CD4-positive, alpha-beta memory T cell (primary cell): ENCODE measurements at regions not wholly inside any gene's neighbourhood (a gene's known extent, or its start where the extent isn't known, plus 50 kb on each side); places are given as distances from the start of the nearest gene placed in this dataset.
"Not testable (repeated sequence)": the region's sequence is repeated elsewhere in the genome, so short reads cannot be mapped to it uniquely, and the experiment has no call there.

Experiments
- CTCF ChIA-PET: fragments of 350-600 bp; sonication (Branson Sonifier 250); formaldehyde crosslinking; loops from one replicate; lab custom pipeline; 2021; ENCODE audit warnings: inconsistent platforms; ENCODE audit not compliant: partially characterized antibody; lab: Charles Lee
- POLR2A ChIA-PET: fragments of 350-600 bp; sonication (Branson Sonifier 250); formaldehyde crosslinking; loops from one replicate; lab custom pipeline; 2021; ENCODE audit not compliant: partially characterized antibody; lab: Charles Lee
- DNase-seq, 5 donors: peaks; one replicate each; pipeline versions ENCODE4 v3.0.0 to v3.0.0-alpha.2; 2020 to 2022; ENCODE audit warnings: mixed read lengths in 1 of 5
- H3K27ac ChIP-seq: one replicate; pipeline ENCODE4 v1.7.0; 2013; ENCODE audit warnings: low read depth, low read length
- H3K27me3 ChIP-seq: 2 replicates; pipeline ENCODE4 v1.7.0; 2013; ENCODE audit warnings: mild to moderate bottlenecking, low read length, moderate library complexity; ENCODE audit not compliant: insufficient read depth
- H3K36me3 ChIP-seq: 2 replicates; pipeline ENCODE4 v1.7.0; 2013; ENCODE audit warnings: mild to moderate bottlenecking, low read length, moderate library complexity; ENCODE audit not compliant: insufficient read depth
- H3K4me1 ChIP-seq: 2 replicates; pipeline ENCODE4 v1.7.0; 2013; ENCODE audit warnings: mild to moderate bottlenecking, low read length, moderate library complexity; ENCODE audit not compliant: insufficient read depth
- H3K4me3 ChIP-seq, 2 donors: one replicate each; pipeline ENCODE4 v1.7.0; 2013; ENCODE audit warnings: low read length in 2 of 2, mild to moderate bottlenecking in 1 of 2
- H3K9me3 ChIP-seq, 2 donors: one replicate each; pipeline ENCODE4 v1.7.0; 2013; ENCODE audit warnings: low read length in 2 of 2, control low read depth in 1 of 2; ENCODE audit not compliant: control insufficient read depth in 1 of 2
- H3K27ac Mint-ChIP-seq, 7 donors: one replicate each; pipeline ENCODE4 v1.8.0; 2020 to 2021; ENCODE audit warnings: mixed read lengths in 7 of 7, mild to moderate bottlenecking in 6 of 7, inconsistent platforms in 3 of 7, moderate library complexity in 3 of 7
- H3K27me3 Mint-ChIP-seq, 2 donors: one replicate each; pipeline ENCODE4 v1.8.0; 2020 to 2021; ENCODE audit warnings: mixed read lengths in 2 of 2
- H3K36me3 Mint-ChIP-seq, 2 donors: one replicate each; pipeline ENCODE4 v1.8.0; 2020 to 2021; ENCODE audit warnings: mixed read lengths in 2 of 2, inconsistent platforms in 1 of 2, mild to moderate bottlenecking in 1 of 2
- H3K4me1 Mint-ChIP-seq, 4 donors: one replicate each; pipeline ENCODE4 v1.8.0; 2020 to 2021; ENCODE audit warnings: mixed read lengths in 4 of 4, mild to moderate bottlenecking in 1 of 4
- H3K4me3 Mint-ChIP-seq, 8 donors: one replicate each; pipeline ENCODE4 v1.8.0; 2020 to 2021; ENCODE audit warnings: mixed read lengths in 8 of 8, mild to moderate bottlenecking in 7 of 8, moderate library complexity in 6 of 8, inconsistent platforms in 3 of 8
- H3K9me3 Mint-ChIP-seq, 8 donors: one replicate each; pipeline ENCODE4 v1.8.0; 2020 to 2021; ENCODE audit warnings: mixed read lengths in 8 of 8, mild to moderate bottlenecking in 5 of 8, inconsistent platforms in 3 of 8, moderate library complexity in 1 of 8
- intact Hi-C: fragments of 100-400 bp; cut with micrococcal nuclease; formaldehyde crosslinking; loops from one replicate; pipeline ENCODE4 v1.15.1; 2023

DNA sequence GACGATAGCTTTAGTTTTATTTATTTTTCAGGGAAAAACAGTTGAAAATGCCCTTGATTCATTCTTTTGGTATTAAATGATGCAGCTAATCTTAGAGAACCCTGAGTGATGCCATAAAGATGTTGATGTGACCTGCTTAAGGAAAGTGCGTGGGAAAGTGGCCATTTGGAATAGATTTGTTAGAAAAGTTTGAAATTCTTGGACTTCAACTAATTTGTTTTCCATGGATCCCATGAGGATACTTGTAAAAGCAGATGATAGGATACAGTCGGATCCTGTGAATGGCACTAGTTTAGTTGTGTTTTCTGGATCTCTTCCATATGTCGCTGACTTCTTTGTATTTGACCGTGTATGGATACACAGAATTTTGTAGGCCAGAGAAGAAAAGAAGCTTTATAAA, 69.0 kb downstream of the SEPTIN7 start:
- Mint-ChIP-seq H3K4me3 (no peak overlapping the region), H3K9me3 (no peaks in the 10 kb centered on the region), H3K27me3 (no peaks in the 10 kb centered on the region), H3K27ac (no peak overlapping the region), H3K36me3 (peaks cover 42 to 67% of the 10 kb centered on the region in 2 donors), H3K4me1 (peaks cover 26 to 42% (median 37%) of the 10 kb centered on the region in 4 donors)
- CTCF ChIA-PET, result no interaction called here
- no peak overlapping the region for H3K4me3 ChIP-seq
- H3K9me3 ChIP-seq, result no peaks in the 10 kb centered on the region
- peaks cover 13% of the 10 kb centered on the region for H3K36me3 ChIP-seq
- intact Hi-C loops, result no loop called here
- H3K27me3 ChIP-seq, result no peaks in the 10 kb centered on the region
- peaks cover 9% of the 10 kb centered on the region for H3K4me1 ChIP-seq
- DNase-seq, result no peak
- POLR2A ChIA-PET, result no interaction called here
- no peak overlapping the region for H3K27ac ChIP-seq

DNA sequence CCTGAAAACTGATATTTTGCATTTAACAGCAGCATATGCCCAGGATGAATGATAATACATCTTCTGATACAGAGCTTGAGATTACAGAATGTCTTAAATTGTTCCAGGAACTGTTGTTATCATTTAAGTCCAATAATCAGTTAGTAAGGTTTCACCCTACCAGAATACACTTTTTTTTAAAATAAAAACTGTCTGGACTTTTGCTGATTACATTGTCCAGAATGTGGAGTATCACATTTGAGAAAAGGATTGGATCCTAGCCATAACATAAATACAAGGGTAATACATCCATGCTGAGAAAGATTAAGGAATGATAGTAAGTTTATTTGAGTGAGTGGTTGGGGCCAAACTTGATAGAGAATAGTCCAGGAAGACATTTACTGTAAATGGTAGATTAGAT, 71.0 kb downstream of the SEPTIN7 start:
- Histone ChIP-seq H3K36me3 (no peaks in the 10 kb centered on the region), H3K27ac (no peak overlapping the region), H3K4me3 (no peak overlapping the region), H3K27me3 (no peaks in the 10 kb centered on the region), H3K9me3 (no peaks in the 10 kb centered on the region), H3K4me1 (peaks cover 9% of the 10 kb centered on the region)
- POLR2A ChIA-PET, result no interaction called here
- CTCF ChIA-PET, result no interaction called here
- no peaks in the 10 kb centered on the region for H3K9me3 Mint-ChIP-seq
- intact Hi-C loops, result no loop called here
- no peak for DNase-seq
- H3K27ac Mint-ChIP-seq, result peak overlapping the region in 2 of 7 donors; percentile 38 to 64
- H3K36me3 Mint-ChIP-seq, result peaks cover 23 to 52% of the 10 kb centered on the region in 2 donors
- H3K4me3 Mint-ChIP-seq, result no peak overlapping the region
- H3K27me3 Mint-ChIP-seq, result no peaks in the 10 kb centered on the region
- peaks cover 26 to 34% (median 28%) of the 10 kb centered on the region in 4 donors for H3K4me1 Mint-ChIP-seq

DNA sequence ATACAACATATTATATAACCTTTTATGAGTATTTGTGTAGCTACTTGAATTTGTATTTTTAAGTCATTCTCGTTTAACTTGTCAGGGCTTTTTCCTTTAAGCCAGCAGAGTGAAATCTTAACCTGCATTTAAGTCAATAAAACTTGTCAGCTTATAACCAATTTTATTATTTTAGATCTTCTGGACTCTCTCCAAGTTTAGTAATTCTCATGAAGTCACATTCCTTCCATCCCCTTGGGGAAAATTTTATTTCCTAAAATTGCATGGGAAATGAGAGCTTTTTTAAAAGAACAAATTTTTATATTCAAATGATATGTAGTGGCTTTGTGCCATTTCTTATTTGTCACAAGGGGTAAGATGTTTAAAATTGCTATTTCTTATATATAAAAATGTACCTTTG, 74.0 kb downstream of the SEPTIN7 start:
- H3K27ac Mint-ChIP-seq, result peak overlapping the region in 1 of 7 donors; percentile 87
- H3K4me1 ChIP-seq, result peaks cover 9% of the 10 kb centered on the region
- H3K4me3 ChIP-seq, result no peak overlapping the region
- H3K27me3 ChIP-seq, result no peaks in the 10 kb centered on the region
- H3K9me3 ChIP-seq, result no peaks in the 10 kb centered on the region
- POLR2A ChIA-PET, result no interaction called here
- no peak overlapping the region for H3K4me3 Mint-ChIP-seq
- peaks cover 15 to 23% (median 20%) of the 10 kb centered on the region in 4 donors for H3K4me1 Mint-ChIP-seq
- peaks cover 3% of the 10 kb centered on the region for H3K36me3 ChIP-seq
- CTCF ChIA-PET, result interaction anchor here (1.0 kb wide), 1 partner anchor 180 kb away, joined by 3 read pairs; the partner anchor contains the start of gene HERPUD2
- no peak for DNase-seq
- H3K36me3 Mint-ChIP-seq, result peaks cover 16 to 54% of the 10 kb centered on the region in 2 donors
- intact Hi-C loops, result no loop called here
- no peaks in the 10 kb centered on the region for H3K27me3 Mint-ChIP-seq
- H3K9me3 Mint-ChIP-seq, result no peaks in the 10 kb centered on the region
- H3K27ac ChIP-seq, result no peak overlapping the region

DNA sequence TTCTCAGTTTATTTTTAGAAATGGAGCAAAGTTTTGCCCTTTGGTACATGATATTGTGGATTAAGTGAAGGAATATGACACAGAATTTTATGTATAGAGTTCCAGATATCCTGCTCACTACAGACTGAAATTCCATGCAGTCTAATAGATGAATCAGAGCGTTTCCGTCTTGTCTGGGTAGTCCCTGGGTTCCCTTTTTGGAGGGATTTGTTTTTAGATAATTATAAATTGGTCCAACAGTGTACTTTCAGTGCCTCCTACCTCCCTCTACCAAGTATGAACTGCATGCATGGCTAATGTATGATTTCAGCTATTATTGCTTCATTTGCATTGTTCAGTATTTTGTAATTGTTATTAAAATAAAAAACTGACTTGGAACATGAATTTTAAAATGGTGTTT, 74.4 kb downstream of the SEPTIN7 start:
- intact Hi-C loops, result no loop called here
- H3K27me3 Mint-ChIP-seq, result no peaks in the 10 kb centered on the region
- ChIA-PET POLR2A (no interaction called here), CTCF (interaction anchor here (1.0 kb wide), 1 partner anchor 180 kb away, joined by 3 read pairs; the partner anchor contains the start of gene HERPUD2)
- Histone ChIP-seq H3K4me3 (no peak overlapping the region), H3K4me1 (peaks cover 9% of the 10 kb centered on the region), H3K27ac (no peak overlapping the region), H3K27me3 (no peaks in the 10 kb centered on the region), H3K36me3 (peaks cover 4% of the 10 kb centered on the region), H3K9me3 (no peaks in the 10 kb centered on the region)
- H3K4me3 Mint-ChIP-seq, result no peak overlapping the region
- no peak for DNase-seq
- H3K27ac Mint-ChIP-seq, result peak overlapping the region in 1 of 7 donors; percentile 22
- H3K9me3 Mint-ChIP-seq, result no peaks in the 10 kb centered on the region
- peaks cover 10 to 19% (median 17%) of the 10 kb centered on the region in 4 donors for H3K4me1 Mint-ChIP-seq
- peaks cover 16 to 51% of the 10 kb centered on the region in 2 donors for H3K36me3 Mint-ChIP-seq

DNA sequence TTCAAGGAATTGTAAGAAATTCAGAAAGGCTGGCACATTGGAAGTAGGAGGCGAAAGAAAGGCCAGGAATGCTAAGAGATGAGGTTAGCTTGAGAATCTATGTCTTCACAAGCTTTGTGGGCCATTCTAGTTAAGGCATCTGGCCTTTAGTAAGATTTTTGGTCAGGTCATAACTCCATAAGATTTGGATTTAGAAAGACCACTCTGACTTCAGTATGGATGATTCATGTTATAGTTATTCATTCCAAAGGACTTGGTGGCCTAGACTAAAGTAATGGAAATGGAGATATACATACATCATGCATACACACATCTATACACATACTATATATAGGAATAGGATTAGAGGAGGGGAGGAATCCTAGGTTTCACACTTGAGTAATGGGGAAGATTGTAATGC, 77.5 kb downstream of the SEPTIN7 start:
- no peak overlapping the region for H3K4me3 ChIP-seq
- DNase-seq, result no peak
- H3K36me3 Mint-ChIP-seq, result peaks cover 23 to 61% of the 10 kb centered on the region in 2 donors
- ChIA-PET CTCF (no interaction called here), POLR2A (interaction anchor here (1.1 kb wide), 1 partner anchor 76 kb away, joined by 3 read pairs; no protein-coding TSS in a partner anchor)
- H3K27ac ChIP-seq, result no peak overlapping the region
- H3K27me3 ChIP-seq, result no peaks in the 10 kb centered on the region
- intact Hi-C loops, result no loop called here
- no peaks in the 10 kb centered on the region for H3K27me3 Mint-ChIP-seq
- no peaks in the 10 kb centered on the region for H3K4me1 ChIP-seq
- peak overlapping the region in 4 of 7 donors; percentile 48 to 68 (median 60) for H3K27ac Mint-ChIP-seq
- no peak overlapping the region for H3K4me3 Mint-ChIP-seq
- peaks cover 15% of the 10 kb centered on the region for H3K36me3 ChIP-seq
- peaks cover 4 to 11% (median 8%) of the 10 kb centered on the region in 4 donors for H3K4me1 Mint-ChIP-seq
- no peaks in the 10 kb centered on the region for H3K9me3 Mint-ChIP-seq
- H3K9me3 ChIP-seq, result no peaks in the 10 kb centered on the region

DNA sequence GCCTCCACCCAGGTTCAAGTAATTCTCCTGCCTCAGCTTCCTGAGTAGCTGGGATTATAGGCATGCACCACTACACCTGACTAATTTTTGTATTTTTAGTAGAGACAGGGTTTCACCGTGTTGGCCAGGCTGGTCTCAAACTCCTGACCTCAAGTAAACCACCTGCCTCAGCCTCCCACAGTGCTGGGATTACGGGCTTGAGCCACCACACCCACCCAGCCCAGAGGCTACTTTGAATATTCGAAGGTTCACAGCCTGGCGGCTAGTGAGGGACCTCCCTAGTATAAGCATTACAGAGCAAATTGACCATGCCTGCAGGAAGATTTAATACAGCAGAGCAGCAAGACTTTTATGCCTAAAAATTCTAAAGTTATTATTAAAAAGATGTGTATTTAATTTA, 86.6 kb downstream of the SEPTIN7 start:
- POLR2A ChIA-PET, H3K4me3 Mint-ChIP-seq, H3K27me3 Mint-ChIP-seq, DNase-seq, H3K4me3 ChIP-seq, intact Hi-C loops, H3K27ac ChIP-seq, H3K9me3 ChIP-seq, H3K9me3 Mint-ChIP-seq, H3K4me1 ChIP-seq, H3K27ac Mint-ChIP-seq, H3K27me3 ChIP-seq: not testable (repeated sequence)
- H3K36me3 ChIP-seq, result peaks cover 29% of the 10 kb centered on the region
- H3K4me1 Mint-ChIP-seq, result peaks cover 10 to 20% (median 14%) of the 10 kb centered on the region in 4 donors
- H3K36me3 Mint-ChIP-seq, result peaks cover 55 to 62% of the 10 kb centered on the region in 2 donors
- CTCF ChIA-PET, result interaction anchor here (1.2 kb wide), 1 partner anchor 221 kb away, joined by 3 read pairs; no protein-coding TSS in a partner anchor

DNA sequence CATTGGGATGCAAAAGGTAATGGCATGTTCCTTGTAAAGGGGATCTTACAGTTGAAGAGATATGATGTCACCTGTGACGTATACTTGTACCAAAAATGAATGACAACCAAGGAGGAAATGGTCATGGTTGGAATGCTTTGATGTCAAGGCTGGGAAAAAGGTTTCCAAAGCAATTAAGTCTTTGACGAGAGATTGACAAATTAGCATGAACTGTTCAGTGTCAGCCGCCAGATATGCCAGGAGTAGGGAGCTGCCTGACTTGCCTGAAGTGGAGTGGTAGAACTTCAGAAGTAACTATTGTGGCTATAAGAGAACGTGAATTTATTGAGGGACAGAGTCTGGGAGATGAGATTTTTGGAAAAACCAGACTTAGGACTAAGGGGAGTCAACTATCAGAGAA, 88.1 kb downstream of the SEPTIN7 start:
- H3K4me3 Mint-ChIP-seq, result no peak overlapping the region
- intact Hi-C loops, result no loop called here
- H3K4me1 Mint-ChIP-seq, result peaks cover 14 to 29% (median 21%) of the 10 kb centered on the region in 4 donors
- H3K36me3 Mint-ChIP-seq, result peaks cover 51 to 55% of the 10 kb centered on the region in 2 donors
- no peaks in the 10 kb centered on the region for H3K9me3 ChIP-seq
- no peaks in the 10 kb centered on the region for H3K27me3 Mint-ChIP-seq
- H3K4me1 ChIP-seq, result no peaks in the 10 kb centered on the region
- H3K27ac Mint-ChIP-seq, result peak overlapping the region in 1 of 7 donors; percentile 19
- no peak overlapping the region for H3K27ac ChIP-seq
- no peaks in the 10 kb centered on the region for H3K9me3 Mint-ChIP-seq
- no peak for DNase-seq
- ChIA-PET CTCF (interaction anchor here (0.7 to 0.9 kb wide), 2 partner anchors 83 to 87 kb away, joined by 3 to 5 read pairs; no protein-coding TSS in a partner anchor), POLR2A (interaction anchor here (0.6 kb wide), 1 partner anchor 86 kb away, joined by 3 read pairs; no protein-coding TSS in a partner anchor)
- no peaks in the 10 kb centered on the region for H3K27me3 ChIP-seq
- no peak overlapping the region for H3K4me3 ChIP-seq
- H3K36me3 ChIP-seq, result peaks cover 17% of the 10 kb centered on the region
